Right atrium auricular region (tissue), 2 donors: ENCODE measurements at regions not wholly inside any gene's neighbourhood (a gene's known extent, or its start where the extent isn't known, plus 50 kb on each side); places are given as distances from the start of the nearest gene placed in this dataset.
A peak's percentile ranks its signal among the peaks of the same experiment; 100 is the strongest.
"Not testable (repeated sequence)": the region's sequence is repeated elsewhere in the genome, so short reads cannot be mapped to it uniquely, and the experiment has no call there.

Experiments
- DNase-seq: peaks from one replicate; pipeline ENCODE4 v3.0.0-alpha.2; 2019; ENCODE audit warnings: low spot score
- H3K27ac ChIP-seq, 2 donors: fragments of 200-600 bp; sonication (generic); 1 replicate in 1 of 2; 2 replicates in 1 of 2; pipeline ENCODE4 v1.5.1; 2016 to 2019
- H3K27me3 ChIP-seq, 2 donors: fragments of 200-600 bp; sonication (generic); one replicate each; pipeline versions ENCODE4 v1.5.1 to v1.6.0; 2017 to 2019
- H3K36me3 ChIP-seq: fragments of 200-600 bp; sonication (generic); one replicate; pipeline ENCODE4 v1.5.1; 2016
- H3K4me1 ChIP-seq, 2 donors: fragments of 200-600 bp; sonication (generic); one replicate each; pipeline versions ENCODE4 v1.5.1 to v1.6.0; 2017 to 2019
- H3K4me3 ChIP-seq, 2 donors: fragments of 200-600 bp; sonication (generic); 1 replicate in 1 of 2; 2 replicates in 1 of 2; pipeline ENCODE4 v1.5.1; 2017 to 2019; ENCODE audit warnings: mild to moderate bottlenecking in 1 of 2, moderate library complexity in 1 of 2
- H3K9me3 ChIP-seq, 2 donors: fragments of 200-600 bp; sonication (generic); one replicate each; pipeline ENCODE4 v1.5.1; 2019
- TF ChIP-seq, protein P1 (sequence below), 2 donors: fragments of 200-600 bp; sonication (generic); IDR thresholded peaks; one replicate each; pipeline ENCODE4 v1.5.1; 2019; ENCODE audit warnings: antibody characterized with exemption in 2 of 2

DNA sequence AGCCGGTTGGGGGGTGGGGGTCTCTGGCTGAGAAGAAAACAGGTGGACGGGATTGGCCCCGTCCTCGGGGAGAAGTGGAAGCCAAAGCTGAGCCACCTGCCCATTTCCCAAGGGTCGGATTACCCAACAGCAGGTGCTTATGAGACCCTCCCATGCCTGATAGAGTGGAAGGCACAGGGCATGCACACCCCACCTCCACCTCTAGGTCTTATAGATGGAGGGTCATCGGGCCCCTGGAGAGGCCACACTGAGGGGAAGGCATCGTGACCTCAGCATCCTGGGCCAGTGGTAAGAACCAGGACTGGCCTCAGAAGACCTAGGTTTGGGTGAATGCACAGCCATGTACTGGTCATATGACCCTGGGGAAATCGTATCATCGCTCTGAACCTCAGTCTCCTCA is 85.9 kb downstream of the BUD13 start:
- TF ChIP-seq, protein P1, sequence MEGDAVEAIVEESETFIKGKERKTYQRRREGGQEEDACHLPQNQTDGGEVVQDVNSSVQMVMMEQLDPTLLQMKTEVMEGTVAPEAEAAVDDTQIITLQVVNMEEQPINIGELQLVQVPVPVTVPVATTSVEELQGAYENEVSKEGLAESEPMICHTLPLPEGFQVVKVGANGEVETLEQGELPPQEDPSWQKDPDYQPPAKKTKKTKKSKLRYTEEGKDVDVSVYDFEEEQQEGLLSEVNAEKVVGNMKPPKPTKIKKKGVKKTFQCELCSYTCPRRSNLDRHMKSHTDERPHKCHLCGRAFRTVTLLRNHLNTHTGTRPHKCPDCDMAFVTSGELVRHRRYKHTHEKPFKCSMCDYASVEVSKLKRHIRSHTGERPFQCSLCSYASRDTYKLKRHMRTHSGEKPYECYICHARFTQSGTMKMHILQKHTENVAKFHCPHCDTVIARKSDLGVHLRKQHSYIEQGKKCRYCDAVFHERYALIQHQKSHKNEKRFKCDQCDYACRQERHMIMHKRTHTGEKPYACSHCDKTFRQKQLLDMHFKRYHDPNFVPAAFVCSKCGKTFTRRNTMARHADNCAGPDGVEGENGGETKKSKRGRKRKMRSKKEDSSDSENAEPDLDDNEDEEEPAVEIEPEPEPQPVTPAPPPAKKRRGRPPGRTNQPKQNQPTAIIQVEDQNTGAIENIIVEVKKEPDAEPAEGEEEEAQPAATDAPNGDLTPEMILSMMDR (IDR thresholded peaks at IDR 0.05) = no peak

DNA sequence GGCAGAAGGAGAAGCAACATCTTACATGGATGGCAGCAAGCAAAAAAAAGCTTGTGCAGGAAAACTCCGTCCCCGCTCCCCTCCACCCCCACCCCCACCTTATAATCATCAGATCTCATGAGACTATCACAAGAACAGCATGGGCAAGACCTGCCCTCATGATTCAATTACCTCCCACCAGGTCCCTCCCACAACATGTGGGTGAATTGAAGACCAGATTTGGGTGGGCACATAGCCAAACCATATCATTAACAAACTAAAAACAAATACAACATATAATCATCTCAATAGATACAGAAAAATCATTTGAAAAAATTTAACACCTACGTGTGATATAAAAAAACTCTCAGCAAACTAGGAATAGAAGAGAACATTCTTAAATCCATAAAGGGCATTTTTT is 88.8 kb downstream of the BUD13 start:
- Histone ChIP-seq H3K27ac (no peak overlapping the region), H3K27me3 (no peaks in the 10 kb centered on the region), H3K36me3 (no peaks in the 10 kb centered on the region), H3K4me1 (no peaks in the 10 kb centered on the region), H3K4me3 (no peak overlapping the region), H3K9me3 (no peaks in the 10 kb centered on the region)
- TF ChIP-seq, protein P1 (IDR thresholded peaks at IDR 0.05) = no peak
- DNase-seq = no peak

More for the DNA sequence above, 85.9 kb downstream of the BUD13 start:
- Histone ChIP-seq H3K36me3 (no peaks in the 10 kb centered on the region), H3K27me3 (no peaks in the 10 kb centered on the region), H3K4me1 (no peaks in the 10 kb centered on the region), H3K4me3 (no peak overlapping the region), H3K9me3 (no peaks in the 10 kb centered on the region), H3K27ac (no peak overlapping the region)
- DNase-seq = peak; percentile 21

DNA sequence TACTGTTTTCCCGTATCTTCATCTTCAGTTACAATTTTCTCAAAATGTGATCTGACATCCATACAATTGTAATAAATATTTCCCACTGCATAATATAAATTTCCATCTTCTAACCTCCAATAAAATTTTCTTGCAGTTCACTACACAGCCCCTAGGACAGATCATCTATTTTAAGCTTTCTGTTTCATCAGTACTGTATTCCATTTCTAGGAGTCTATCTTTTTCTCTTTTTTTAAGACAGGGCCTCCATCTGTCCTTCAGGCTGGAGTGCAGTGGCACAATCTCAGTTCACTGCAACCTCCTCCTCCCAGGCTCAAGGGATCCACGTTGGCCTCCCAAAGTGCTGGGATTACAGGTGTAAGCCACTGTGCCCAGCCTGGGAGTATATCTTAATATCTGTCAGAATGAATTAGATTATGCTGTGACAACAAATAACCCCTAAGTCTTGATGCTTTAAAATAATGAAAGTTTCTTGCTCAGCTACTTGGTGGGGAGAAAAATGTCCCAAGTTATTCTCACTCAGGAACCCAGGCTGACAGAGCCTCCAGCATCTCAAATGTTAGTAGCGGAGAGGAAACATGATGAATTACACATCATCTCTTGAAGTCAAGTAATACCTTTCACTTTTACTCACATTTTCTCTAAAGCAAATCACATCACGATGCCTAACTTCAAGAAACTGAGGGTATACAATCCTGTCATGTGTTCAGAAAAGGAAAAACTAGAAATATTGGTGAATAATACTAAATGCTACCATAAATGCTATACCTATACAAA is 92.2 kb downstream of the BUD13 start:
- TF ChIP-seq, protein P1 (IDR thresholded peaks at IDR 0.05) = no peak
- Histone ChIP-seq H3K9me3 (no peaks in the 10 kb centered on the region), H3K36me3 (no peaks in the 10 kb centered on the region), H3K27me3 (no peaks in the 10 kb centered on the region), H3K4me3 (no peak overlapping the region), H3K4me1 (no peaks in the 10 kb centered on the region), H3K27ac (no peak overlapping the region)
- no peak for DNase-seq

DNA sequence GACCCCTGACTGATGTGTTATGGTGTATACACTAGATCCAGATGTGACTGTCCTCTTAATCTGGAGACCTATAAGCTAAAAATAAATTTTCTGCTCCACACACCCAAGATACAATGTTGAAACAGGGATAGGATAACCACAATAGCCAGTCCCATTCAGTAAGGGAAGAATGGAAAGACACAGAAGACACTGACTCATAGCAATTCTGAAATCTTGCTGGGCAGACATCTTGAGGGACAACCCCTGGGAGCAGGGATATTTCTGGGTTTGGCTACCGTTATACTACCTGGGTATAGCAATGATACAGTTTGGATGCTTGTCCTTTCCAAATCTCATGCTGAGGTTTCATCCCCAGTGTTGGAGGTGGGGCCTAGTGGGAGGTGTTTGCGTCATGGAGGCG is 93.9 kb downstream of the BUD13 start:
- H3K27ac ChIP-seq = no peak overlapping the region
- TF ChIP-seq, protein P1 (IDR thresholded peaks at IDR 0.05) = no peak
- no peaks in the 10 kb centered on the region for H3K4me1 ChIP-seq
- no peaks in the 10 kb centered on the region for H3K9me3 ChIP-seq
- peak; percentile 51 for DNase-seq
- H3K4me3 ChIP-seq = no peak overlapping the region
- H3K36me3 ChIP-seq = no peaks in the 10 kb centered on the region
- no peaks in the 10 kb centered on the region for H3K27me3 ChIP-seq

DNA sequence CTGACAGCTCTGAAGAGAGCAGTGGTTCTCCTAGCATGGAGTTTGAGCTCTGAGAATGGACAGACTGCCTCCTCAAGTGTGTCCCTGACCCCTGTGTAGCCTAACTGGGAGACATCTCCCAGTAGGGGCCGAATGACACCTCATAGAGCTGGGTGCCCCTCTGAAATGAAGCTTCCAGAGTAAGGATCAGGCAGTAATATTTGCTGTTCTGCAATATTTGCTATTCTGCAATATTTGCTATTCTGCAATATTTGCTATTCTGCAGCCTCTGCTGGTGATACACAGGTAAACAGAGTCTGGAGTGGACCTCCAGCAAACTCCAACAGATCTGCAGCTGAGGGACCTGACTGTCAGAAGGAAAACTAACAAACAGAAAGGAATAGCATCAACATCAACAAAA is 105.5 kb downstream of the BUD13 start:
- not testable (repeated sequence) for H3K4me3 ChIP-seq, DNase-seq, H3K27me3 ChIP-seq, H3K36me3 ChIP-seq, H3K27ac ChIP-seq, H3K4me1 ChIP-seq
- peaks cover 0 to 30% of the 10 kb centered on the region in 2 donors for H3K9me3 ChIP-seq

DNA sequence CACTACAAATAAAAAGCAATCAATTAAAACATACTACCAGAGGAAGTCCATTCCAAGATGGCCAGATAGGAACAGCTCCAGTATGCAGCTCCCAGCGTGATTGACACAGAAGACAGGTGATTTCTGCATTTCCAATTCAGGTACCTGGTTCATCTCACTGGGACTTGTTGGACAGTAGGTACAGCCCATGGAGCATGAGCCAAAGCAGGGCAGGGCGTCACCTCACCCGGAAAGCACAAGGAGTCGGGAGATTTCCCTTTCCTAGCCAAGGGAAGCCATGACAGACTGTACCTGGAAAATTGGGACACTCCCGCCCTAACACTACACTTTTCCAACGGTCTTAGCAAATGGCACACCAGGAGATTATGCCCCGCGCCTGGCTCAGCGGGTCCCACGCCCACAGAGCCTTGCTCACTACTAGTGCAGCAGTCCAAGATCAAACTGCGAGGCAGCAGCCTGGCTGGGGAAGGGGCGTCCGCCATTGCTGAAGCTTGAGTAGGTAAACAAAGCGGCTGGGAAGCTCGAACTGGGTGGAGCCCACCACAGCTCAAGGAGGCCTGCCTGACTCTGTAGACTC is 106.0 kb downstream of the BUD13 start:
- not testable (repeated sequence) for H3K36me3 ChIP-seq, H3K27ac ChIP-seq, H3K4me3 ChIP-seq, H3K4me1 ChIP-seq, DNase-seq, H3K27me3 ChIP-seq
- peaks cover 0 to 30% of the 10 kb centered on the region in 2 donors for H3K9me3 ChIP-seq

DNA sequence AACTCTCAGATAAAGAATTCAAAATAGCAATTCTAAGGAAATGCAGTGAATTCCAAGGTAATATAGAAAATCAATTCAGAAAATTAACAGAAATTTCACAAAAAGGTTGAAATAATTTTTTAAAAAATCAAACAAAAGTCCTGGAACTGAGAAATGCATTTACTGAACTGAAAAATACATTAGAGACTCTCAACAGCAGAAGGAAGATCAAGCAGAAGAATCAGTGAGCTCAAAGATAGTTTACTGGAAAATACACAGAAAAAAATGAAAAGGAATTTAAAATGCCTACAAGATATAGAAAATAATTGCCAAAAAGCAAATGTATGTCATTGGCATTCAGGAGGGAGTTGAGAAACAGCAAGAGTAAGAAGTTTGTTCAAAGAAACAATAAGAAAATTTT is 107.3 kb downstream of the BUD13 start:
- H3K36me3 ChIP-seq = no peaks in the 10 kb centered on the region
- TF ChIP-seq, protein P1 (IDR thresholded peaks at IDR 0.05) = no peak
- H3K4me3 ChIP-seq = no peak overlapping the region
- peaks cover 0 to 30% of the 10 kb centered on the region in 2 donors for H3K9me3 ChIP-seq
- no peaks in the 10 kb centered on the region for H3K4me1 ChIP-seq
- H3K27ac ChIP-seq = no peak overlapping the region
- no peak for DNase-seq
- H3K27me3 ChIP-seq = no peaks in the 10 kb centered on the region
